H1 (cell line): ENCODE measurements at regions not wholly inside any gene's neighbourhood (a gene's known extent, or its start where the extent isn't known, plus 50 kb on each side); places are given as distances from the start of the nearest gene placed in this dataset.

ENCODE experiments used
- ATF3 ChIP-seq: IDR thresholded peaks from 2 replicates; pipeline ENCODE4 v1.6.1; 2011; ENCODE audit warnings: low read depth, mild to moderate bottlenecking, low read length; ENCODE audit not compliant: insufficient read depth
- BRCA1 ChIP-seq: IDR thresholded peaks from 2 replicates; pipeline ENCODE4 v1.6.1; 2012; ENCODE audit warnings: low read depth, low read length, improper control_type of control experiment
- CBX5 ChIP-seq: fragments of 300-800, 300-1000 bp; sonication (generic); IDR thresholded peaks from 2 replicates; pipeline ENCODE4 v1.7.1; 2016; ENCODE audit warnings: antibody characterized with exemption, low read length, low read depth
- CHD1 ChIP-seq: IDR thresholded peaks from 2 replicates; pipeline ENCODE4 v1.6.1; 2012; ENCODE audit warnings: low read depth, low read length, improper control_type of control experiment
- EGR1 ChIP-seq: IDR thresholded peaks from 2 replicates; pipeline ENCODE4 v1.6.1; 2011; ENCODE audit warnings: low read depth, low read length, borderline replicate concordance
- POLR2A ChIP-seq, 2 experiments: IDR thresholded peaks; 1 replicate in 1 of 2; 2 replicates in 1 of 2; pipeline ENCODE4 v1.6.1; 2011; ENCODE audit warnings: low read depth in 2 of 2, low read length in 2 of 2, mild to moderate bottlenecking in 2 of 2; ENCODE audit errors: control extremely low read depth in 1 of 2
- RNF2 ChIP-seq: fragments of 200-900, 300-1000 bp; sonication (generic); IDR thresholded peaks from 2 replicates; pipeline ENCODE4 v1.7.1; 2016; ENCODE audit warnings: borderline replicate concordance, low read depth, mild to moderate bottlenecking, antibody characterized with exemption, low read length; ENCODE audit not compliant: poor library complexity, severe bottlenecking; ENCODE audit errors: missing control alignments
- SRF ChIP-seq: IDR thresholded peaks from 2 replicates; pipeline ENCODE4 v1.6.1; 2011; ENCODE audit warnings: mild to moderate bottlenecking, low read depth, low read length, moderate library complexity
- TAF1 ChIP-seq: IDR thresholded peaks from 2 replicates; pipeline ENCODE4 v1.6.1; 2011; ENCODE audit warnings: mild to moderate bottlenecking, low read depth, low read length
- TF ChIP-seq, protein P1 (sequence below), 3 experiments: IDR thresholded peaks; 1 replicate in 2 of 3; 2 replicates in 1 of 3; pipeline versions ENCODE4 v1.5.1 to v1.6.1; 2011; ENCODE audit warnings: low read length in 3 of 3, mild to moderate bottlenecking in 3 of 3, inconsistent platforms in 2 of 3, low read depth in 1 of 3, moderate library complexity in 1 of 3; ENCODE audit not compliant: insufficient read depth in 1 of 3; ENCODE audit errors: control extremely low read depth in 1 of 3

DNA sequence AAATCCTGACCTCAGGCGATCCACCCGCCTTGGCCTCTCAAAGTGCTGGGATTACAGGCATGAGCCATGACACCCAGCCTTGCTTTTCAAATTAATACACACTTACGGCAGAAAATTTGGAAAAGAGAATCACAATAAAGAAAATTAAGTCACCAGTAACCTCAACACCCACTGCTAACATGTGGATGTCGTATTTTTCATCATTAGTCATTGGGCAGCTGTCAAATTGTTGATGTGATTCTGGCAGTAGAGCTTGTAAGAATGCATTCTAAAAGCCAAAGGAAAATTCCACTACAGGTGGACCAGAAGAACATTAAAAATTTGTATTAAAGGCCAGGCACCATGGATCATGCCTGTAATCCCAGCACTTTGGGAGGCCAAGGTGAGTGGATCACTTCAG lies 237.3 kb upstream of the TUT7 start:
- TF ChIP-seq EGR1 (no peak), CBX5 (no peak), SRF (no peak), RNF2 (no peak), CHD1 (no peak), POLR2A (IDR thresholded peaks at IDR 0.05; ENCODE audit: control extremely low read depth in 1 of 2, low read depth in 2 of 2, low read length in 2 of 2) (no peak), TAF1 (no peak), ATF3 (no peak), BRCA1 (no peak)
- TF ChIP-seq, protein P1, sequence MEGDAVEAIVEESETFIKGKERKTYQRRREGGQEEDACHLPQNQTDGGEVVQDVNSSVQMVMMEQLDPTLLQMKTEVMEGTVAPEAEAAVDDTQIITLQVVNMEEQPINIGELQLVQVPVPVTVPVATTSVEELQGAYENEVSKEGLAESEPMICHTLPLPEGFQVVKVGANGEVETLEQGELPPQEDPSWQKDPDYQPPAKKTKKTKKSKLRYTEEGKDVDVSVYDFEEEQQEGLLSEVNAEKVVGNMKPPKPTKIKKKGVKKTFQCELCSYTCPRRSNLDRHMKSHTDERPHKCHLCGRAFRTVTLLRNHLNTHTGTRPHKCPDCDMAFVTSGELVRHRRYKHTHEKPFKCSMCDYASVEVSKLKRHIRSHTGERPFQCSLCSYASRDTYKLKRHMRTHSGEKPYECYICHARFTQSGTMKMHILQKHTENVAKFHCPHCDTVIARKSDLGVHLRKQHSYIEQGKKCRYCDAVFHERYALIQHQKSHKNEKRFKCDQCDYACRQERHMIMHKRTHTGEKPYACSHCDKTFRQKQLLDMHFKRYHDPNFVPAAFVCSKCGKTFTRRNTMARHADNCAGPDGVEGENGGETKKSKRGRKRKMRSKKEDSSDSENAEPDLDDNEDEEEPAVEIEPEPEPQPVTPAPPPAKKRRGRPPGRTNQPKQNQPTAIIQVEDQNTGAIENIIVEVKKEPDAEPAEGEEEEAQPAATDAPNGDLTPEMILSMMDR (IDR thresholded peaks at IDR 0.05; ENCODE audit: control extremely low read depth in 1 of 3, insufficient read depth in 1 of 3, low read depth in 1 of 3, low read length in 3 of 3) = no peak
